ENCODE measurements at regions not wholly inside any gene's neighbourhood (a gene's known extent, or its start where the extent isn't known, plus 50 kb on each side); places are given as distances from the start of the nearest gene placed in this dataset.

DNA sequence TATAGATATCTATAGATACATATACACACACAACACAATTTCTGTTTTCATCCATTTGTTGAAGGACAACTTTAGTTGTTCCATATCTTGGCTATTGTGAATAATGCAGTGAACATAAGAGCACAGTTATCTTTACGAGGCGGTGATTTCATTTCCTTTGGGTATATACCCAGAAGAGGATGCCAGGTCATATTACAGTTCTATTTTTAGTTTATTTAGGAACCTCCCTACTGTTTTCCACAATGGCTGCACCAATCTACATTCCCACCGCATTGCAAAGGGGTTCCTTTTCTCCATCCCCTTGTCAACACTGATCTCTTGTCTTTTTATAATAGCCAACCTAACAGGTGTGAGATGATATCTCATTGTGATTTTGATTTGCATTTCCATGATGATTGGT, 143.4 kb upstream of the ARHGAP5 start:
- Histone ChIP-seq H3K27ac (ENCODE audit: extremely low read depth, low read depth, low read length) (no peak overlapping the region), H3K36me3 (ENCODE audit: control insufficient read depth, insufficient read depth, low read length) (no peaks in the 10 kb centered on the region), H3K4me2 (ENCODE audit: insufficient read depth, low read length) (no peak overlapping the region), H3K9me1 (ENCODE audit: control insufficient read depth, insufficient read depth, low read length) (no peaks in the 10 kb centered on the region), H3K79me2 (ENCODE audit: control insufficient read depth, insufficient read depth, low read length) (no peaks in the 10 kb centered on the region), H3K9me3 (replicated peaks; ENCODE audit: control insufficient read depth, insufficient read depth, low read depth, low read length) (no peaks in the 10 kb centered on the region), H3K4me1 (replicated peaks in 1 of 2; ENCODE audit: control insufficient read depth in 2 of 2, insufficient read depth in 2 of 2, low read length in 2 of 2) (peaks cover 0 to 3% of the 10 kb centered on the region in 2 experiments; a peak in 4 of 5 replicates), H4K20me1 (replicated peaks; ENCODE audit: control insufficient read depth, insufficient read depth, low read length) (no peaks in the 10 kb centered on the region), H3K4me3 (no peak overlapping the region), H3K27me3 (ENCODE audit: control insufficient read depth in 2 of 2, insufficient read depth in 2 of 2, low read length in 2 of 2) (no peaks in the 10 kb centered on the region), H2AFZ (ENCODE audit: low read depth, low read length) (no peak overlapping the region), H3K9ac (ENCODE audit: insufficient read depth in 1 of 2, low read depth in 2 of 2, low read length in 2 of 2) (no peak overlapping the region)
- no peak for DNase-seq (ENCODE audit: extremely low read depth in 1 of 4, low spot score in 3 of 4)
- intact Hi-C loops (cut with micrococcal nuclease) (loop anchor here (1.0 to 10.0 kb wide), 4 partner anchors 140 to 631 kb away; no protein-coding TSS in a partner anchor), in situ Hi-C loops (cut with MboI) (loop anchor here (5.0 kb wide), 1 partner anchor 319 kb away; no protein-coding TSS in a partner anchor)
- ChIA-PET POLR2A (no interaction called here), CTCF (ENCODE audit: low intra/inter-chr PET ratio) (interaction anchor here (3.1 kb wide), 1 partner anchor 318 kb away, joined by 15 read pairs; no protein-coding TSS in a partner anchor)
- TF ChIP-seq RBM17 (IDR thresholded peaks at IDR 0.05; ENCODE audit: borderline replicate concordance, low read depth, low read length) (no peak), NFYB (IDR thresholded peaks at IDR 0.05; ENCODE audit: extremely low read depth, insufficient read length) (no peak), POLR2A (conservative IDR thresholded peaks at IDR 0.05) (no peak), HLTF (IDR thresholded peaks at IDR 0.05) (no peak), NFXL1 (CRISPR knock-in tag; IDR thresholded peaks at IDR 0.05) (no peak)
- no peak for ATAC-seq
- WGBS (ENCODE audit: insufficient coverage, low coverage, missing lambda C conversion rate), result 39% methylated on average over 3 of the region's 3 CpGs
- FAIRE-seq, result no peak
- BruUV-seq (replicated peaks), result no TSS peak

DNA sequence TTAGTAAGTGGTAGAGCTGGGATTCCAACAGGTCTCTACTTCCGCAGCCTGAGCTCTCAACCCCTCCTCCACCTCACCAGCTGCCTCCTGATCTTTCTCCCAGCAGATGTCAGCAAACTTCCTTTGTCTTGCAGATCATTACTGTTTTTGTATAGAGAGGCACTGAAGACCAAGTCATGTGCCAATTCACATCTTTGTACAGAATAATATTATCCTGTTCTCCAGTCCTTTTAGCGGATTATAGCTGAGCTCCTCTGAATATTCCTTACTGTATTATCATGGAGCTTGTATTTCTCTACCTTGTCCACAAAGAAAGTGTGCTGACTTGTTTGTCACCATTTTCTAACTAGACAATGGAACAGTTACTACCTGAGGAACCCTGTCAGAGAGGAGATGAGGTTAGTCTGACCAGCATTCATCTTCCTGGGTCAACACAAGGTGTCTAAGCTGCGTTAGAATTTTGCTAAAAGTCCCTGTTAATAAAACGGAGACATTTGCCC, 142.3 kb upstream of the ARHGAP5 start:
- ATAC-seq (peak; percentile 81), DNase-seq (ENCODE audit: extremely low read depth in 1 of 4, low spot score in 3 of 4) (peak in 2 of 4 experiments; percentile 34 to 57), FAIRE-seq (peak; percentile 87)
- intact Hi-C loops (cut with micrococcal nuclease), result loop anchor here (1.0 to 10.0 kb wide), 4 partner anchors 138 to 630 kb away; no protein-coding TSS in a partner anchor
- Histone ChIP-seq H3K9ac (ENCODE audit: insufficient read depth in 1 of 2, low read depth in 2 of 2, low read length in 2 of 2) (no peak overlapping the region), H3K4me1 (replicated peaks in 1 of 2; ENCODE audit: control insufficient read depth in 2 of 2, insufficient read depth in 2 of 2, low read length in 2 of 2) (peaks cover 0 to 3% of the 10 kb centered on the region in 2 experiments; a peak in 4 of 5 replicates), H3K4me3 (no peak overlapping the region), H4K20me1 (replicated peaks; ENCODE audit: control insufficient read depth, insufficient read depth, low read length) (no peaks in the 10 kb centered on the region), H3K4me2 (ENCODE audit: insufficient read depth, low read length) (no peak overlapping the region; the same call in 1 of the 2 replicates), H3K79me2 (ENCODE audit: control insufficient read depth, insufficient read depth, low read length) (no peaks in the 10 kb centered on the region), H3K27me3 (ENCODE audit: control insufficient read depth in 2 of 2, insufficient read depth in 2 of 2, low read length in 2 of 2) (no peaks in the 10 kb centered on the region), H3K9me3 (replicated peaks; ENCODE audit: control insufficient read depth, insufficient read depth, low read depth, low read length) (no peaks in the 10 kb centered on the region), H2AFZ (ENCODE audit: low read depth, low read length) (peak overlapping the region; percentile 59; the same call in 1 of the 2 replicates), H3K27ac (ENCODE audit: extremely low read depth, low read depth, low read length) (no peak overlapping the region), H3K9me1 (ENCODE audit: control insufficient read depth, insufficient read depth, low read length) (no peaks in the 10 kb centered on the region), H3K36me3 (ENCODE audit: control insufficient read depth, insufficient read depth, low read length) (no peaks in the 10 kb centered on the region)
- in situ Hi-C loops (cut with MboI), result loop anchor here (5.0 kb wide), 1 partner anchor 317 kb away; no protein-coding TSS in a partner anchor
- WGBS (ENCODE audit: insufficient coverage, low coverage, missing lambda C conversion rate), result 17% methylated on average over 3 of the region's 4 CpGs
- POLR2A ChIA-PET, result no interaction called here
- no TSS peak for BruUV-seq (replicated peaks)
- CTCF ChIA-PET (ENCODE audit: low intra/inter-chr PET ratio), result interaction anchor here (1.8 to 3.1 kb wide), 2 partner anchors 317 to 320 kb away, joined by 11 to 15 read pairs; no protein-coding TSS in a partner anchor
- TF ChIP-seq ZNF551 (CRISPR knock-in tag; IDR thresholded peaks at IDR 0.05) (no peak), ZNF140 (CRISPR knock-in tag; IDR thresholded peaks at IDR 0.05) (no peak), BHLHE40 (IDR thresholded peaks at IDR 0.05; ENCODE audit: low read length) (peak; percentile 47; the same call in 1 of the 2 replicates), SPI1 (IDR thresholded peaks at IDR 0.05; ENCODE audit: borderline replicate concordance, low read depth, low read length) (0 out of 2 replicates have a peak, but pooled peaks have one; percentile 13), PKNOX1 (IDR thresholded peaks at IDR 0.05) (no peak)
- TF ChIP-seq, protein P1, sequence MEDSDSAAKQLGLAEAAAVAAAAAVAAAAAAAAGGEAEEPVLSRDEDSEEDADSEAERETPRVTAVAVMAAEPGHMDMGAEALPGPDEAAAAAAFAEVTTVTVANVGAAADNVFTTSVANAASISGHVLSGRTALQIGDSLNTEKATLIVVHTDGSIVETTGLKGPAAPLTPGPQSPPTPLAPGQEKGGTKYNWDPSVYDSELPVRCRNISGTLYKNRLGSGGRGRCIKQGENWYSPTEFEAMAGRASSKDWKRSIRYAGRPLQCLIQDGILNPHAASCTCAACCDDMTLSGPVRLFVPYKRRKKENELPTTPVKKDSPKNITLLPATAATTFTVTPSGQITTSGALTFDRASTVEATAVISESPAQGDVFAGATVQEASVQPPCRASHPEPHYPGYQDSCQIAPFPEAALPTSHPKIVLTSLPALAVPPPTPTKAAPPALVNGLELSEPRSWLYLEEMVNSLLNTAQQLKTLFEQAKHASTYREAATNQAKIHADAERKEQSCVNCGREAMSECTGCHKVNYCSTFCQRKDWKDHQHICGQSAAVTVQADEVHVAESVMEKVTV (CRISPR knock-in tag; IDR thresholded peaks at IDR 0.05), result peak; percentile 77
- TF ChIP-seq, protein P2, sequence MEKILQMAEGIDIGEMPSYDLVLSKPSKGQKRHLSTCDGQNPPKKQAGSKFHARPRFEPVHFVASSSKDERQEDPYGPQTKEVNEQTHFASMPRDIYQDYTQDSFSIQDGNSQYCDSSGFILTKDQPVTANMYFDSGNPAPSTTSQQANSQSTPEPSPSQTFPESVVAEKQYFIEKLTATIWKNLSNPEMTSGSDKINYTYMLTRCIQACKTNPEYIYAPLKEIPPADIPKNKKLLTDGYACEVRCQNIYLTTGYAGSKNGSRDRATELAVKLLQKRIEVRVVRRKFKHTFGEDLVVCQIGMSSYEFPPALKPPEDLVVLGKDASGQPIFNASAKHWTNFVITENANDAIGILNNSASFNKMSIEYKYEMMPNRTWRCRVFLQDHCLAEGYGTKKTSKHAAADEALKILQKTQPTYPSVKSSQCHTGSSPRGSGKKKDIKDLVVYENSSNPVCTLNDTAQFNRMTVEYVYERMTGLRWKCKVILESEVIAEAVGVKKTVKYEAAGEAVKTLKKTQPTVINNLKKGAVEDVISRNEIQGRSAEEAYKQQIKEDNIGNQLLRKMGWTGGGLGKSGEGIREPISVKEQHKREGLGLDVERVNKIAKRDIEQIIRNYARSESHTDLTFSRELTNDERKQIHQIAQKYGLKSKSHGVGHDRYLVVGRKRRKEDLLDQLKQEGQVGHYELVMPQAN (IDR thresholded peaks at IDR 0.05; ENCODE audit: borderline replicate concordance), result no peak
